K562 (cell line): ENCODE measurements at regions not wholly inside any gene's neighbourhood (a gene's known extent, or its start where the extent isn't known, plus 50 kb on each side); places are given as distances from the start of the nearest gene placed in this dataset.
"Not testable (repeated sequence)": the region's sequence is repeated elsewhere in the genome, so short reads cannot be mapped to it uniquely, and the experiment has no call there.

Experiments used
- ATAC-seq: fragments of 200-7000 bp; cut with Tn5 transposase; 3 replicates; pipeline ENCODE4 v1.9.1; 2020; ENCODE audit warnings: moderate library complexity
- BruUV-seq: library from RNA; stranded (reverse); fragments of 400-500 nt; replicated peaks from 2 replicates; lab custom pipeline; 2021; lab: Mats Ljungman, UMichigan
- CTCF ChIA-PET: fragments of 300-600 bp; formaldehyde crosslinking; extraction: SDS; loops from one replicate; lab custom pipeline; 2021; ENCODE audit warnings: low intra/inter-chr PET ratio; lab: Yijun Ruan, JAX
- POLR2A ChIA-PET: fragments of 300-600, 350-650 bp; sonication (Branson Sonifier 250); formaldehyde crosslinking; extraction: SDS; loops from one replicate; lab custom pipeline; 2021; ENCODE audit warnings: antibody characterized with exemption, inconsistent platforms; lab: Yijun Ruan, JAX
- DNase-seq, 4 experiments: peaks; one replicate each; pipeline versions ENCODE4 v3.0.0 to v3.0.0-alpha.2; 2011 to 2018; ENCODE audit warnings: low spot score in 3 of 4, mixed read lengths in 3 of 4; ENCODE audit errors: extremely low read depth in 1 of 4
- FAIRE-seq: peaks from 2 replicates; lab custom pipeline; 2011; peaks lifted over from hg19 to GRCh38; lab: Jason Lieb, UNC
- H2AFZ ChIP-seq: 2 replicates; pipeline ENCODE4 v1.6.0; 2011; ENCODE audit warnings: low read depth, low read length, control low read depth, inconsistent platforms
- H3K27ac ChIP-seq: fragments of 200-600 bp; 3 replicates; pipeline ENCODE4 v1.8.0; 2011; ENCODE audit warnings: low read depth, mild to moderate bottlenecking, control low read depth, inconsistent platforms, low read length, moderate library complexity, mixed read lengths; ENCODE audit errors: extremely low read depth
- H3K27me3 ChIP-seq, 2 experiments: fragments of 300-600 bp in 1 of 2; 2 replicates in 1 of 2; 3 replicates in 1 of 2; pipeline versions ENCODE4 v1.6.0 to v1.8.0; 2011; ENCODE audit warnings: inconsistent platforms in 2 of 2, low read length in 2 of 2, mild to moderate bottlenecking in 1 of 2, mixed read lengths in 1 of 2, moderate library complexity in 1 of 2; ENCODE audit not compliant: control insufficient read depth in 2 of 2, insufficient read depth in 2 of 2
- H3K36me3 ChIP-seq: fragments of 300-600 bp; 3 replicates; pipeline ENCODE4 v1.8.0; 2011; ENCODE audit warnings: mild to moderate bottlenecking, low read length, inconsistent platforms; ENCODE audit not compliant: control insufficient read depth, insufficient read depth
- H3K4me1 ChIP-seq, 2 experiments: fragments of 200-600 bp in 1 of 2; replicated peaks in 1 of 2; 2 replicates in 1 of 2; 3 replicates in 1 of 2; pipeline versions ENCODE4 v1.5.1 to v1.8.0; 2011; ENCODE audit warnings: inconsistent platforms in 2 of 2, low read length in 2 of 2, mild to moderate bottlenecking in 1 of 2, mixed read lengths in 1 of 2, moderate library complexity in 1 of 2; ENCODE audit not compliant: control insufficient read depth in 2 of 2, insufficient read depth in 2 of 2
- H3K4me2 ChIP-seq: 2 replicates; pipeline ENCODE4 v1.6.1; 2011; ENCODE audit warnings: low read length, control low read depth, inconsistent platforms, mixed read lengths; ENCODE audit not compliant: insufficient read depth
- H3K4me3 ChIP-seq: fragments of 200-600 bp; sonication (generic), shearing (Covaris generic); 2 replicates; pipeline ENCODE4 v1.5.1; 2016; ENCODE audit warnings: control low read depth, inconsistent platforms
- H3K79me2 ChIP-seq: fragments of 200-600 bp; 3 replicates; pipeline ENCODE4 v1.8.0; 2011; ENCODE audit warnings: low read length, inconsistent platforms; ENCODE audit not compliant: control insufficient read depth, insufficient read depth
- H3K9ac ChIP-seq, 2 experiments: 2 replicates each; pipeline versions ENCODE4 v1.6.0 to v1.6.1; 2011; ENCODE audit warnings: low read depth in 2 of 2, low read length in 2 of 2, control low read depth in 1 of 2, inconsistent platforms in 1 of 2, mild to moderate bottlenecking in 1 of 2, mixed read lengths in 1 of 2; ENCODE audit not compliant: insufficient read depth in 1 of 2
- H3K9me1 ChIP-seq: one replicate; pipeline ENCODE4 v1.6.0; 2011; ENCODE audit warnings: inconsistent platforms, mild to moderate bottlenecking, low read length, moderate library complexity; ENCODE audit not compliant: control insufficient read depth, insufficient read depth
- H3K9me3 ChIP-seq: replicated peaks from 2 replicates; pipeline ENCODE4 v1.5.1; 2011; ENCODE audit warnings: low read depth, low read length, inconsistent platforms; ENCODE audit not compliant: control insufficient read depth, insufficient read depth
- H4K20me1 ChIP-seq: replicated peaks from 2 replicates; pipeline ENCODE4 v1.6.1; 2011; ENCODE audit warnings: low read length, inconsistent platforms, mixed read lengths; ENCODE audit not compliant: control insufficient read depth, insufficient read depth
- ADNP ChIP-seq: fragments of 200-800 bp; sonication (Bioruptor generic); IDR thresholded peaks from 2 replicates; pipeline ENCODE4 v1.6.1; 2016; ENCODE audit warnings: missing genetic modification characterization, missing compliant biosample characterization
- ARID1B ChIP-seq: fragments of 450-650 bp; IDR thresholded peaks from 2 replicates; pipeline ENCODE4 v1.6.1; 2016; ENCODE audit warnings: antibody characterized with exemption, mild to moderate bottlenecking, inconsistent platforms
- CBFA2T2 ChIP-seq: fragments of 450-650 bp; conservative IDR thresholded peaks from 2 replicates; pipeline ENCODE4 v1.6.1; 2017; ENCODE audit warnings: mild to moderate bottlenecking
- CBFA2T3 ChIP-seq: fragments of 450-650 bp; IDR thresholded peaks from 2 replicates; pipeline ENCODE4 v1.6.1; 2017
- DPF2 ChIP-seq: fragments of 450-650 bp; IDR thresholded peaks from 2 replicates; pipeline ENCODE4 v1.6.1; 2016
- EP300 ChIP-seq: IDR thresholded peaks from 2 replicates; pipeline ENCODE4 v1.6.1; 2012; ENCODE audit warnings: low read length, improper control_type of control experiment
- EP400 ChIP-seq: fragments of 450-650 bp; IDR thresholded peaks from 2 replicates; pipeline ENCODE4 v1.6.1; 2017; ENCODE audit warnings: antibody characterized with exemption, mild to moderate bottlenecking, moderate library complexity
- ESRRA ChIP-seq: fragments of 450-650 bp; IDR thresholded peaks from 2 replicates; pipeline ENCODE4 v1.6.1; 2014; ENCODE audit warnings: low read depth, mild to moderate bottlenecking, moderate library complexity, borderline replicate concordance
- FOXK2 ChIP-seq, 2 experiments: fragments of 450-650 bp; IDR thresholded peaks in 1 of 2; conservative IDR thresholded peaks in 1 of 2; 2 replicates each; pipeline ENCODE4 v1.6.1; 2016; ENCODE audit warnings: low read depth in 2 of 2, mild to moderate bottlenecking in 1 of 2
- GATA2 ChIP-seq: sonication (generic); formaldehyde crosslinking; IDR thresholded peaks from 2 replicates; pipeline ENCODE4 v1.4.0; 2020; ENCODE audit warnings: mild to moderate bottlenecking, missing genetic modification reagents
- LEF1 ChIP-seq: fragments of 450-650 bp; IDR thresholded peaks from 2 replicates; pipeline ENCODE4 v1.6.1; 2016; ENCODE audit warnings: mild to moderate bottlenecking
- MTA2 ChIP-seq: fragments of 450-650 bp; IDR thresholded peaks from 2 replicates; pipeline ENCODE4 v1.6.1; 2016; ENCODE audit warnings: low read depth
- NCOA1 ChIP-seq: fragments of 450-650 bp; IDR thresholded peaks from 2 replicates; pipeline ENCODE4 v1.6.1; 2016; ENCODE audit warnings: low read depth
- NCOR1 ChIP-seq: fragments of 450-650 bp; IDR thresholded peaks from 2 replicates; pipeline ENCODE4 v1.6.1; 2016; ENCODE audit warnings: mild to moderate bottlenecking, moderate library complexity
- NFRKB ChIP-seq: fragments of 450-650 bp; IDR thresholded peaks from 2 replicates; pipeline ENCODE4 v1.6.1; 2016; ENCODE audit warnings: low read depth
- POLR2AphosphoS5 ChIP-seq: IDR thresholded peaks from 2 replicates; pipeline ENCODE4 v1.6.1; 2011; ENCODE audit warnings: mild to moderate bottlenecking, low read depth, low read length, moderate library complexity; ENCODE audit not compliant: control insufficient read depth, insufficient read depth
- SMARCA4 ChIP-seq: fragments of 450-650 bp; IDR thresholded peaks from 2 replicates; pipeline ENCODE4 v1.6.1; 2016
- SOX6 ChIP-seq: fragments of 450-650 bp; IDR thresholded peaks from 2 replicates; pipeline ENCODE4 v1.6.1; 2014; ENCODE audit warnings: mild to moderate bottlenecking
- TAL1 ChIP-seq: fragments of 450-650 bp; IDR thresholded peaks from 2 replicates; pipeline ENCODE4 v1.6.1; 2016; ENCODE audit warnings: mild to moderate bottlenecking
- TCF3 ChIP-seq: sonication (generic); formaldehyde crosslinking; IDR thresholded peaks from 2 replicates; pipeline ENCODE4 v1.4.0; 2020; ENCODE audit warnings: mild to moderate bottlenecking, missing genetic modification reagents
- TEAD4 ChIP-seq, 2 experiments: sonication (generic) in 1 of 2; formaldehyde crosslinking in 1 of 2; IDR thresholded peaks; 2 replicates each; pipeline versions ENCODE4 v1.6.1 to v1.8.0; 2012 to 2022; ENCODE audit warnings: borderline replicate concordance in 1 of 2, inconsistent platforms in 1 of 2, low read length in 1 of 2, mild to moderate bottlenecking in 1 of 2, missing genetic modification reagents in 1 of 2
- WGBS: fragments of 100-300 bp; shearing (Covaris generic); methylation state at CpG from one replicate; pipeline ENCODE4 v1.1.6; 2016; ENCODE audit warnings: low coverage, mixed read lengths; ENCODE audit not compliant: insufficient coverage; ENCODE audit errors: missing lambda C conversion rate; 5-methylcytosine and 5-hydroxymethylcytosine counted together
- in situ Hi-C: fragments of 300-500 bp; cut with MboI; formaldehyde crosslinking; loops from 4 replicates; pipeline ENCODE4 v1.15.0; 2018; ENCODE audit warnings: inconsistent platforms, mixed read lengths
- intact Hi-C: fragments of 100-400 bp; cut with micrococcal nuclease; formaldehyde crosslinking; loops from 2 replicates; pipeline ENCODE4 v1.14.2; 2022
- TF ChIP-seq, protein P1 (sequence below): fragments of 450-650 bp; IDR thresholded peaks from 2 replicates; pipeline ENCODE4 v1.6.1; 2016; ENCODE audit warnings: mild to moderate bottlenecking
- TF ChIP-seq, protein P2 (sequence below): IDR thresholded peaks from 2 replicates; pipeline ENCODE4 v1.6.1; 2014; ENCODE audit warnings: antibody characterized with exemption

DNA sequence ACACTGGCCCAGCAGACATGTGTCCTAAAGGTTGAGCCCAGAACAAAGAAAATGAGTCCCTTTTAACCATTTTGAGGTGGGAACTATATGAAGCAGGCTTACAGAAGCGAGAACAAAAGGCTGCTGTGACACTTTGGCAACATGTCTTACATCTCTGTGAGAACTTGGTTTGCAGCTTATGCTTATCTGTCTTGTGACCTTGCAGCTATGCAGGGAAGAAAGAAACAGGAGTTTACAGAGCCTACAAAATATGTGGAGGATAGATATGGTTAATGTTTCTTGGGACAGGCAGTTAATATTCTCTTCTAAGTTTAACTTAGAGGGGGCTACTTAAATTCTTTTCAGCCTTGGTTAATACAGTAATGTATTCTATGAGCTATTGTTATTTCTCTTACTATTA, 209.1 kb downstream of the PTH2R start:
- intact Hi-C loops, result loop anchor here (2.0 to 5.0 kb wide), 2 partner anchors 45 to 73 kb away; no protein-coding TSS in a partner anchor

More for the DNA sequence above, 209.1 kb downstream of the PTH2R start:
- peak overlapping the region; percentile 58 for H3K4me2 ChIP-seq
- H3K9me1 ChIP-seq; TF ChIP-seq TEAD4 (CRISPR knock-in tag; IDR thresholded peaks at IDR 0.05; ENCODE audit: borderline replicate concordance): not testable (repeated sequence)
- WGBS, result 8% methylated on average over 1 of the region's 1 CpG
- peak; percentile 50 for TF ChIP-seq GATA2 (CRISPR knock-in tag)
- TF ChIP-seq MTA2, result peak; percentile 72
- TF ChIP-seq SMARCA4, result peak; percentile 65; the same call in 1 of the 2 replicates
- TF ChIP-seq TEAD4 (IDR thresholded peaks at IDR 0.05; ENCODE audit: low read length), result peak; percentile 70
- 0 out of 2 replicates have a peak, but pooled peaks have one; percentile 27 for TF ChIP-seq POLR2AphosphoS5
- peak; percentile 76 for TF ChIP-seq DPF2
- peak; percentile 69 for TF ChIP-seq SOX6
- peak; percentile 76 for TF ChIP-seq CBFA2T2
- peak; percentile 80 for TF ChIP-seq TAL1
- peak; percentile 85 for TF ChIP-seq CBFA2T3
- TF ChIP-seq ARID1B, result peak; percentile 86
- peak; percentile 46; the same call in 1 of the 2 replicates for TF ChIP-seq NFRKB
- TF ChIP-seq NCOA1, result peak; percentile 21; the same call in 1 of the 2 replicates
- TF ChIP-seq, protein P1, sequence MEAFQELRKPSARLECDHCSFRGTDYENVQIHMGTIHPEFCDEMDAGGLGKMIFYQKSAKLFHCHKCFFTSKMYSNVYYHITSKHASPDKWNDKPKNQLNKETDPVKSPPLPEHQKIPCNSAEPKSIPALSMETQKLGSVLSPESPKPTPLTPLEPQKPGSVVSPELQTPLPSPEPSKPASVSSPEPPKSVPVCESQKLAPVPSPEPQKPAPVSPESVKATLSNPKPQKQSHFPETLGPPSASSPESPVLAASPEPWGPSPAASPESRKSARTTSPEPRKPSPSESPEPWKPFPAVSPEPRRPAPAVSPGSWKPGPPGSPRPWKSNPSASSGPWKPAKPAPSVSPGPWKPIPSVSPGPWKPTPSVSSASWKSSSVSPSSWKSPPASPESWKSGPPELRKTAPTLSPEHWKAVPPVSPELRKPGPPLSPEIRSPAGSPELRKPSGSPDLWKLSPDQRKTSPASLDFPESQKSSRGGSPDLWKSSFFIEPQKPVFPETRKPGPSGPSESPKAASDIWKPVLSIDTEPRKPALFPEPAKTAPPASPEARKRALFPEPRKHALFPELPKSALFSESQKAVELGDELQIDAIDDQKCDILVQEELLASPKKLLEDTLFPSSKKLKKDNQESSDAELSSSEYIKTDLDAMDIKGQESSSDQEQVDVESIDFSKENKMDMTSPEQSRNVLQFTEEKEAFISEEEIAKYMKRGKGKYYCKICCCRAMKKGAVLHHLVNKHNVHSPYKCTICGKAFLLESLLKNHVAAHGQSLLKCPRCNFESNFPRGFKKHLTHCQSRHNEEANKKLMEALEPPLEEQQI, result peak; percentile 61
- peak; percentile 80 for TF ChIP-seq TCF3 (CRISPR knock-in tag)
- TF ChIP-seq ESRRA, result peak; percentile 35; the same call in 1 of the 2 replicates
- TF ChIP-seq LEF1, result peak; percentile 75; the same call in 1 of the 2 replicates
- peak; percentile 29; the same call in 1 of the 2 replicates for TF ChIP-seq EP400
- peak in 1 of 2 experiments; percentile 50; a peak in 1 of 4 replicates for TF ChIP-seq FOXK2 (conservative IDR thresholded peaks at IDR 0.05 in 1 of 2, IDR thresholded peaks at IDR 0.05 in 1 of 2; ENCODE audit: low read depth in 2 of 2)
- TF ChIP-seq, protein P2, sequence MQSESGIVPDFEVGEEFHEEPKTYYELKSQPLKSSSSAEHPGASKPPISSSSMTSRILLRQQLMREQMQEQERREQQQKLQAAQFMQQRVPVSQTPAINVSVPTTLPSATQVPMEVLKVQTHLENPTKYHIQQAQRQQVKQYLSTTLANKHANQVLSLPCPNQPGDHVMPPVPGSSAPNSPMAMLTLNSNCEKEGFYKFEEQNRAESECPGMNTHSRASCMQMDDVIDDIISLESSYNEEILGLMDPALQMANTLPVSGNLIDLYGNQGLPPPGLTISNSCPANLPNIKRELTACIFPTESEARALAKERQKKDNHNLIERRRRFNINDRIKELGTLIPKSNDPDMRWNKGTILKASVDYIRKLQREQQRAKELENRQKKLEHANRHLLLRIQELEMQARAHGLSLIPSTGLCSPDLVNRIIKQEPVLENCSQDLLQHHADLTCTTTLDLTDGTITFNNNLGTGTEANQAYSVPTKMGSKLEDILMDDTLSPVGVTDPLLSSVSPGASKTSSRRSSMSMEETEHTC, result peak; percentile 47; the same call in 1 of the 2 replicates
- peak; percentile 25; the same call in 1 of the 2 replicates for TF ChIP-seq ADNP
- TF ChIP-seq NCOR1, result peak; percentile 79
- TF ChIP-seq EP300, result 0 out of 2 replicates have a peak, but pooled peaks have one; percentile 34
- TF ChIP-seq, all 486 proteins: peak for 23; not testable (repeated sequence) for 463
- H2AFZ ChIP-seq, result peak overlapping the region; percentile 68
- H3K27ac ChIP-seq, result peak overlapping the region; percentile 72
- BruUV-seq, H3K27me3 ChIP-seq, H4K20me1 ChIP-seq, H3K36me3 ChIP-seq, in situ Hi-C loops, H3K4me3 ChIP-seq, H3K9me3 ChIP-seq, CTCF ChIA-PET: not testable (repeated sequence)
- peaks cover 67% of the 10 kb centered on the region for H3K79me2 ChIP-seq
- peak; percentile 90 for FAIRE-seq
- DNase-seq, result peak in 1 of 4 experiments; percentile 53
- peak; percentile 63 for ATAC-seq
- peaks cover 9 to 16% of the 10 kb centered on the region in 2 experiments; a peak in 4 of 5 replicates for H3K4me1 ChIP-seq
- H3K9ac ChIP-seq, result peak overlapping the region in 1 of 2 experiments; percentile 48; a peak in 2 of 4 replicates
- POLR2A ChIA-PET, result interaction anchor here (1.1 kb wide), 1 partner anchor 11 kb away, joined by 3 read pairs; no protein-coding TSS in a partner anchor
